Upper lobe of left lung (tissue), 4 donors: ENCODE measurements at regions not wholly inside any gene's neighbourhood (a gene's known extent, or its start where the extent isn't known, plus 50 kb on each side); places are given as distances from the start of the nearest gene placed in this dataset.

ENCODE experiments used
- CTCF ChIP-seq, 6 experiments: fragments of 450-650 bp in 4 of 6; fragments of 200-600 bp in 2 of 6; sonication (generic) in 2 of 6; IDR thresholded peaks; one replicate each; pipeline ENCODE4 v1.5.1; 2016 to 2019; ENCODE audit warnings: antibody characterized with exemption in 6 of 6
- EP300 ChIP-seq, 4 donors: sonication (generic); formaldehyde crosslinking; IDR thresholded peaks; one replicate each; pipeline ENCODE4 v1.5.1; 2017; ENCODE audit warnings: antibody characterized with exemption in 4 of 4, control low read depth in 2 of 4
- POLR2A ChIP-seq, 4 donors: fragments of 450-650 bp; IDR thresholded peaks; one replicate each; pipeline ENCODE4 v1.5.1; 2016 to 2017; ENCODE audit warnings: antibody characterized with exemption in 4 of 4, mild to moderate bottlenecking in 2 of 4
- POLR2AphosphoS5 ChIP-seq, 2 donors: sonication (generic); formaldehyde crosslinking; IDR thresholded peaks; one replicate each; pipeline ENCODE4 v1.5.1; 2017; ENCODE audit warnings: antibody characterized with exemption in 2 of 2

DNA sequence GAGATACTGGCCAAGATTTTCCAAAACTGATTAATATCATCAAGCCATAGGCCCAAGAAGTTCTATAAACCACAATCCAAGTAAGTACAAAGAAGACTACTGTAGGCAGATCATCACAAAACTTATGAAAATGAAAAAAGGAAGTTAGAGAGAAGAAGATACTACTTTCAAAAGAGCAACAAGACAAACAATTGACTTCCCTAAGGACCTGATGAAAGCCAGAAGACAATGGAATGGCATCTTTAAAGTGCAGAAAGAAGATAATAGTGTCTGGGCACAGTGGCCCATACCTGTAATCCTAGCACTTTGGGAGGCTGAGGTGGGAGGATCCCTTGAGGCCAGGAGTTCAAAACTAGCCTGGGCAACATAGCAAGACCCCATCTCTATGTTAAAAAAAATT is 243.1 kb downstream of the PRDM2 start:
- TF ChIP-seq CTCF (IDR thresholded peaks at IDR 0.05): no peak
- no peak for TF ChIP-seq POLR2AphosphoS5 (IDR thresholded peaks at IDR 0.05)
- no peak for TF ChIP-seq POLR2A (IDR thresholded peaks at IDR 0.05)
- no peak for TF ChIP-seq EP300 (IDR thresholded peaks at IDR 0.05)
